HCT116 (cell line): ENCODE measurements at regions not wholly inside any gene's neighbourhood (a gene's known extent, or its start where the extent isn't known, plus 50 kb on each side); places are given as distances from the start of the nearest gene placed in this dataset.

Experiments
- ATAC-seq: fragments of 200-7000 bp; cut with Tn5 transposase; 2 replicates; pipeline ENCODE4 v1.9.1; 2020; ENCODE audit warnings: mild to moderate bottlenecking, moderate library complexity
- BruUV-seq: library from RNA; stranded (reverse); fragments of 400-500 nt; replicated peaks from 2 replicates; lab custom pipeline; 2021; lab: Mats Ljungman, UMichigan
- CTCF ChIA-PET: fragments of 300-600 bp; sonication (Branson Sonifier 250); formaldehyde crosslinking; loops from one replicate; lab custom pipeline; 2021; ENCODE audit warnings: antibody characterized with exemption; lab: Charles Lee
- POLR2A ChIA-PET: fragments of 300-600, 350-600 bp; sonication (Branson Sonifier 250); formaldehyde crosslinking; loops from one replicate; lab custom pipeline; 2021; ENCODE audit warnings: antibody characterized with exemption; lab: Charles Lee
- RAD21 ChIA-PET, 2 experiments: fragments of 300-600 bp; sonication (Branson Sonifier 250); formaldehyde crosslinking; loops; one replicate each; lab custom pipeline; 2023; ENCODE audit warnings: low total read pairs in 2 of 2; ENCODE audit not compliant: uncharacterized antibody in 2 of 2, unreplicated experiment in 2 of 2, low non-redundant PET in 1 of 2; lab: Charles Lee
- DNase-seq: peaks from one replicate; pipeline ENCODE4 v3.0.0-alpha.2; 2010; ENCODE audit warnings: low read depth, low spot score
- H2AFZ ChIP-seq: fragments of 200-600 bp; shearing (Covaris generic), sonication (generic); 2 replicates; pipeline ENCODE4 v1.6.1; 2017; ENCODE audit warnings: low read depth, mixed run types, mixed read lengths, antibody characterized with exemption, low read length; ENCODE audit not compliant: poor library complexity, severe bottlenecking
- H3K27ac ChIP-seq: 2 replicates; pipeline ENCODE4 v1.5.1; 2012; ENCODE audit warnings: low read depth, low read length
- H3K27me3 ChIP-seq: fragments of 200-600 bp; sonication (generic); 2 replicates; pipeline ENCODE4 v1.6.1; 2016; ENCODE audit warnings: mixed run types, low read length, mixed read lengths; ENCODE audit not compliant: insufficient read depth
- H3K36me3 ChIP-seq, 2 experiments: fragments of 200-500 bp in 1 of 2; fragments of 200-600 bp in 1 of 2; sonication (Bioruptor generic) in 1 of 2; sonication (generic) in 1 of 2; 2 replicates each; pipeline versions ENCODE4 v1.5.1 to v1.6.1; 2014 to 2016; ENCODE audit warnings: low read length in 2 of 2, inconsistent platforms in 1 of 2, mixed read lengths in 1 of 2, mixed run types in 1 of 2; ENCODE audit not compliant: insufficient read depth in 2 of 2, control insufficient read depth in 1 of 2
- H3K4me1 ChIP-seq, 2 experiments: fragments of 200-600 bp in 1 of 2; sonication (generic) in 1 of 2; 2 replicates each; pipeline versions ENCODE4 v1.5.1 to v1.6.1; 2012 to 2017; ENCODE audit warnings: low read length in 2 of 2, inconsistent platforms in 1 of 2, mild to moderate bottlenecking in 1 of 2, mixed read lengths in 1 of 2, mixed run types in 1 of 2, moderate library complexity in 1 of 2; ENCODE audit not compliant: insufficient read depth in 2 of 2, control insufficient read depth in 1 of 2
- H3K4me2 ChIP-seq: fragments of 200-600 bp; sonication (generic); 2 replicates; pipeline ENCODE4 v1.6.1; 2017; ENCODE audit warnings: mixed run types, low read length, mixed read lengths
- H3K4me3 ChIP-seq, 2 experiments: fragments of 200-600 bp in 1 of 2; sonication (generic) in 1 of 2; replicated peaks in 1 of 2; 2 replicates each; pipeline ENCODE4 v1.5.1; 2011 to 2016; ENCODE audit warnings: low read length in 2 of 2, control low read depth in 1 of 2, low read depth in 1 of 2, mild to moderate bottlenecking in 1 of 2, mixed read lengths in 1 of 2, mixed run types in 1 of 2
- H3K79me2 ChIP-seq: fragments of 200-600 bp; sonication (generic); 2 replicates; pipeline ENCODE4 v1.6.1; 2017; ENCODE audit warnings: mild to moderate bottlenecking, mixed run types, low read length, moderate library complexity, mixed read lengths; ENCODE audit not compliant: insufficient read depth
- H3K9ac ChIP-seq: fragments of 200-600 bp; sonication (generic); 2 replicates; pipeline ENCODE4 v1.6.1; 2016; ENCODE audit warnings: low read length, mixed read lengths
- H3K9me2 ChIP-seq: fragments of 200-600 bp; sonication (generic), shearing (Covaris generic); 2 replicates; pipeline ENCODE4 v1.6.1; 2017; ENCODE audit warnings: mixed run types, mild to moderate bottlenecking, moderate library complexity; ENCODE audit not compliant: insufficient read depth
- H3K9me3 ChIP-seq, 2 experiments: fragments of 200-500 bp in 1 of 2; fragments of 200-600 bp in 1 of 2; sonication (Bioruptor generic) in 1 of 2; sonication (generic) in 1 of 2; 2 replicates each; pipeline ENCODE4 v1.6.1; 2014 to 2017; ENCODE audit warnings: low read length in 2 of 2, mixed read lengths in 2 of 2, inconsistent platforms in 1 of 2, low read depth in 1 of 2, mild to moderate bottlenecking in 1 of 2, mixed run types in 1 of 2, moderate library complexity in 1 of 2; ENCODE audit not compliant: control insufficient read depth in 1 of 2, insufficient read depth in 1 of 2
- H4K20me1 ChIP-seq: fragments of 200-600 bp; sonication (generic), shearing (Covaris generic); 2 replicates; pipeline ENCODE4 v1.6.1; 2017; ENCODE audit warnings: mixed run types, mild to moderate bottlenecking, moderate library complexity; ENCODE audit not compliant: insufficient read depth
- ATF3 ChIP-seq: IDR thresholded peaks from 2 replicates; pipeline ENCODE4 v1.6.1; 2012
- CBX3 ChIP-seq: IDR thresholded peaks from 2 replicates; pipeline ENCODE4 v1.6.1; 2012; ENCODE audit warnings: low read depth
- CEBPB ChIP-seq: IDR thresholded peaks from 2 replicates; pipeline ENCODE4 v1.6.1; 2012; ENCODE audit warnings: low read depth
- CTCF ChIP-seq, 3 experiments: fragments of 200-600 bp in 1 of 3; sonication (generic) in 1 of 3; IDR thresholded peaks in 2 of 3; conservative IDR thresholded peaks in 1 of 3; 2 replicates each; pipeline ENCODE4 v1.5.1; 2012 to 2017; ENCODE audit warnings: low read depth in 2 of 3, low read length in 2 of 3, antibody characterized with exemption in 1 of 3, borderline replicate concordance in 1 of 3, control low read depth in 1 of 3, mild to moderate bottlenecking in 1 of 3, mixed read lengths in 1 of 3, mixed run types in 1 of 3, moderate library complexity in 1 of 3; ENCODE audit not compliant: insufficient read depth in 1 of 3
- EGR1 ChIP-seq: IDR thresholded peaks from 2 replicates; pipeline ENCODE4 v1.6.1; 2012; ENCODE audit warnings: low read depth
- EZH2 ChIP-seq: fragments of 200-600 bp; sonication (generic); IDR thresholded peaks from 2 replicates; pipeline ENCODE4 v1.6.1; 2017; ENCODE audit warnings: antibody characterized with exemption, mixed run types
- FOSL1 ChIP-seq: IDR thresholded peaks from 2 replicates; pipeline ENCODE4 v1.6.1; 2012; ENCODE audit warnings: low read depth
- POLR2AphosphoS5 ChIP-seq: IDR thresholded peaks from 2 replicates; pipeline ENCODE4 v1.6.1; 2011; ENCODE audit warnings: mild to moderate bottlenecking, low read depth, low read length, moderate library complexity
- RAD21 ChIP-seq: IDR thresholded peaks from 2 replicates; pipeline ENCODE4 v1.6.1; 2012; ENCODE audit warnings: low read depth, mild to moderate bottlenecking
- REST ChIP-seq: IDR thresholded peaks from 2 replicates; pipeline ENCODE4 v1.6.1; 2012; ENCODE audit warnings: low read depth
- SIN3A ChIP-seq: IDR thresholded peaks from 2 replicates; pipeline ENCODE4 v1.6.1; 2012; ENCODE audit warnings: low read depth
- TCF7L2 ChIP-seq: IDR thresholded peaks from 2 replicates; pipeline ENCODE4 v1.7.0; 2011; ENCODE audit warnings: borderline replicate concordance, inconsistent platforms; ENCODE audit not compliant: insufficient read depth, insufficient read length; ENCODE audit errors: extremely low read depth
- YY1 ChIP-seq: IDR thresholded peaks from 2 replicates; pipeline ENCODE4 v1.6.1; 2011; ENCODE audit warnings: low read length, low read depth, moderate library complexity, mild to moderate bottlenecking; ENCODE audit not compliant: insufficient replicate concordance; ENCODE audit errors: extremely low read depth
- ZBTB33 ChIP-seq: IDR thresholded peaks from 2 replicates; pipeline ENCODE4 v1.6.1; 2011; ENCODE audit warnings: mild to moderate bottlenecking, low read length, moderate library complexity; ENCODE audit not compliant: insufficient replicate concordance; ENCODE audit errors: extremely low read depth
- ZFX ChIP-seq: fragments of 450-650 bp; IDR thresholded peaks from 2 replicates; pipeline ENCODE4 v1.6.1; 2017
- intact Hi-C: fragments of 100-400 bp; cut with micrococcal nuclease; formaldehyde crosslinking; loops from 2 replicates; pipeline ENCODE4 v1.10.0; 2022

GRCh38 chr3:42027571-42027970 lies 63.6 kb upstream of the TRAK1 start:
- Histone ChIP-seq H3K4me3 (no peak overlapping the region), H3K9me2 (no peaks in the 10 kb centered on the region), H3K27me3 (no peaks in the 10 kb centered on the region), H3K36me3 (no peaks in the 10 kb centered on the region), H3K4me1 (peaks cover 24 to 35% of the 10 kb centered on the region in 2 experiments), H2AFZ (no peak overlapping the region), H3K9me3 (no peaks in the 10 kb centered on the region), H3K9ac (no peak overlapping the region), H4K20me1 (no peaks in the 10 kb centered on the region), H3K79me2 (peaks cover 72% of the 10 kb centered on the region), H3K27ac (no peak overlapping the region), H3K4me2 (no peak overlapping the region)
- RAD21 ChIA-PET: no interaction called here
- ATAC-seq (no peak), DNase-seq (no peak)
- CTCF ChIA-PET: no interaction called here
- no peak for TF ChIP-seq REST
- TF ChIP-seq ZBTB33: no peak
- no peak for TF ChIP-seq POLR2AphosphoS5
- TF ChIP-seq EGR1: no peak
- no peak for TF ChIP-seq EZH2
- no peak for TF ChIP-seq ZFX
- no peak for TF ChIP-seq YY1
- TF ChIP-seq RAD21: no peak
- TF ChIP-seq CTCF (IDR thresholded peaks at IDR 0.05 in 2 of 3, conservative IDR thresholded peaks at IDR 0.05 in 1 of 3; ENCODE audit: borderline replicate concordance in 1 of 3, insufficient read depth in 1 of 3, low read depth in 2 of 3, low read length in 2 of 3): no peak
- no peak for TF ChIP-seq ATF3
- no peak for TF ChIP-seq FOSL1
- no peak for TF ChIP-seq TCF7L2
- TF ChIP-seq CEBPB: no peak
- TF ChIP-seq CBX3: no peak
- TF ChIP-seq SIN3A: no peak
- POLR2A ChIA-PET: no interaction called here
- intact Hi-C loops: no loop called here
- no TSS peak for BruUV-seq
